ENCODE measurements at regions not wholly inside any gene's neighbourhood (a gene's known extent, or its start where the extent isn't known, plus 50 kb on each side); places are given as distances from the start of the nearest gene placed in this dataset.

DNA sequence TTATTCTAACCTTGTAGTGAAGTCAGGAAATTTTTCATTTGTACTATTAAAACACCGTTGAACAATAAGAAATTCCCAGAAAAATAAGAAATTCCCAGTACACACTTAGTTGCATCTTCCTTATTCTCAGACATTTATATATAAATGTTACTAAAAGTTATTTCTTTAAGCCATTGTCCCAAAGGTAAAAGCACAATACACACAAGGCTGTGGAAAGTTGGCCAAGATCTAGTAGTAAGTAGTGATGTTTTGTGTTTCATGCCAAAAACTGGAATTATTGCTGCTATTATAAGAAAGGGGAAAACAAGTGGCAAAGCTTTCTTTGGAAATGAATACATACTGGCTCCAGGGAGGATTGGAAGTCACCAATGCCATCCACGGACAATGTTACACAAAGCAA is 802.5 kb upstream of the DPPA4 start:
- WGBS (ENCODE audit: insufficient coverage, low coverage, missing lambda C conversion rate) = 0% methylated on average over 2 of the region's 2 CpGs
- in situ Hi-C loops (cut with MboI) = no loop called here
- no peaks in the 10 kb centered on the region for H3K27me3 ChIP-seq (ENCODE audit: control insufficient read depth in 2 of 2, insufficient read depth in 2 of 2, low read length in 2 of 2)
- H3K9me1 ChIP-seq (ENCODE audit: control insufficient read depth, insufficient read depth, low read length) = no peaks in the 10 kb centered on the region
- ChIA-PET POLR2A (no interaction called here), CTCF (ENCODE audit: low intra/inter-chr PET ratio) (no interaction called here)
- DNase-seq (ENCODE audit: extremely low read depth in 1 of 4, low spot score in 3 of 4) (no peak), FAIRE-seq (no peak), ATAC-seq (no peak)
- intact Hi-C loops (cut with micrococcal nuclease) = no loop called here
- H3K4me2 ChIP-seq (ENCODE audit: insufficient read depth, low read length) = no peak overlapping the region
- BruUV-seq (replicated peaks) = no TSS peak
- no peaks in the 10 kb centered on the region for H3K36me3 ChIP-seq (ENCODE audit: control insufficient read depth, insufficient read depth, low read length)
- H3K9ac ChIP-seq (ENCODE audit: insufficient read depth in 1 of 2, low read depth in 2 of 2, low read length in 2 of 2) = no peak overlapping the region
- H3K4me1 ChIP-seq (replicated peaks in 1 of 2; ENCODE audit: control insufficient read depth in 2 of 2, insufficient read depth in 2 of 2, low read length in 2 of 2) = no peaks in the 10 kb centered on the region
- no peak overlapping the region for H3K4me3 ChIP-seq
- H3K79me2 ChIP-seq (ENCODE audit: control insufficient read depth, insufficient read depth, low read length) = no peaks in the 10 kb centered on the region
- H3K9me3 ChIP-seq (replicated peaks; ENCODE audit: control insufficient read depth, insufficient read depth, low read depth, low read length) = no peaks in the 10 kb centered on the region
- H4K20me1 ChIP-seq (replicated peaks; ENCODE audit: control insufficient read depth, insufficient read depth, low read length) = no peaks in the 10 kb centered on the region
- H3K27ac ChIP-seq (ENCODE audit: extremely low read depth, low read depth, low read length) = no peak overlapping the region
- H2AFZ ChIP-seq (ENCODE audit: low read depth, low read length) = no peak overlapping the region
- TF ChIP-seq ZNF764 (CRISPR knock-in tag; IDR thresholded peaks at IDR 0.05; ENCODE audit: low read depth) = no peak
- no peak for TF ChIP-seq HIVEP1 (CRISPR knock-in tag; IDR thresholded peaks at IDR 0.05)
- TF ChIP-seq SREBF2 (CRISPR knock-in tag; IDR thresholded peaks at IDR 0.05) = no peak
- TF ChIP-seq ZNF41 (CRISPR knock-in tag; conservative IDR thresholded peaks at IDR 0.05) = no peak
- TF ChIP-seq RFX1 (IDR thresholded peaks at IDR 0.05) = no peak
- no peak for TF ChIP-seq ZNF444 (CRISPR knock-in tag; IDR thresholded peaks at IDR 0.05)
- TF ChIP-seq SMAD1 (IDR thresholded peaks at IDR 0.05; ENCODE audit: low read depth, low read length, partially characterized antibody) = no peak
- no peak for TF ChIP-seq NFE2 (IDR thresholded peaks at IDR 0.05; ENCODE audit: low read depth)
- TF ChIP-seq ZBTB43 (CRISPR knock-in tag; IDR thresholded peaks at IDR 0.05) = no peak
- no peak for TF ChIP-seq ZNF77 (CRISPR knock-in tag; IDR thresholded peaks at IDR 0.05)
- TF ChIP-seq RREB1 (CRISPR knock-in tag; IDR thresholded peaks at IDR 0.05) = no peak
- no peak for TF ChIP-seq CHD1 (IDR thresholded peaks at IDR 0.05; ENCODE audit: low read length)
- TF ChIP-seq, protein P1, sequence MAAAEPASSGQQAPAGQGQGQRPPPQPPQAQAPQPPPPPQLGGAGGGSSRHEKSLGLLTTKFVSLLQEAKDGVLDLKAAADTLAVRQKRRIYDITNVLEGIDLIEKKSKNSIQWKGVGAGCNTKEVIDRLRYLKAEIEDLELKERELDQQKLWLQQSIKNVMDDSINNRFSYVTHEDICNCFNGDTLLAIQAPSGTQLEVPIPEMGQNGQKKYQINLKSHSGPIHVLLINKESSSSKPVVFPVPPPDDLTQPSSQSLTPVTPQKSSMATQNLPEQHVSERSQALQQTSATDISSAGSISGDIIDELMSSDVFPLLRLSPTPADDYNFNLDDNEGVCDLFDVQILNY (CRISPR knock-in tag; IDR thresholded peaks at IDR 0.05) = no peak

Data from K562 (cell line).